Endothelial cell of umbilical vein (primary cell): ENCODE measurements at regions not wholly inside any gene's neighbourhood (a gene's known extent, or its start where the extent isn't known, plus 50 kb on each side); places are given as distances from the start of the nearest gene placed in this dataset.

Experiments used
- BruUV-seq: library from RNA; stranded (reverse); fragments of 400-500 nt; replicated peaks from 2 replicates; lab custom pipeline; 2021; lab: Mats Ljungman, UMichigan
- CTCF ChIA-PET: fragments of 300-600, 350-600 bp; sonication (Branson Sonifier 250); formaldehyde crosslinking; loops from one replicate; lab custom pipeline; 2021; ENCODE audit warnings: antibody characterized with exemption, inconsistent platforms; lab: Charles Lee
- POLR2A ChIA-PET: fragments of 300-600, 350-600 bp; sonication (Branson Sonifier 250); formaldehyde crosslinking; loops from one replicate; lab custom pipeline; 2021; ENCODE audit warnings: antibody characterized with exemption, inconsistent platforms; lab: Charles Lee
- DNase-seq: peaks from one replicate; pipeline ENCODE4 v3.0.0-alpha.2; 2011; ENCODE audit warnings: low read depth, low spot score
- FAIRE-seq: peaks from 2 replicates; lab custom pipeline; 2011; peaks lifted over from hg19 to GRCh38; lab: Jason Lieb, UNC
- H2AFZ ChIP-seq: 2 replicates; pipeline ENCODE4 v1.6.0; 2012; ENCODE audit warnings: low read depth, low read length, control low read depth, inconsistent platforms
- H3K27ac ChIP-seq: 2 replicates; pipeline ENCODE4 v1.5.1; 2011; ENCODE audit warnings: low read depth, mild to moderate bottlenecking, control low read depth, low read length, moderate library complexity; ENCODE audit not compliant: insufficient read depth
- H3K27me3 ChIP-seq, 2 experiments: 2 replicates each; pipeline versions ENCODE4 v1.6.0 to v1.6.1; 2011; ENCODE audit warnings: low read length in 2 of 2, mixed read lengths in 1 of 2; ENCODE audit not compliant: control insufficient read depth in 2 of 2, insufficient read depth in 2 of 2
- H3K36me3 ChIP-seq, 2 experiments: 2 replicates in 1 of 2; 3 replicates in 1 of 2; pipeline ENCODE4 v1.5.1; 2011; ENCODE audit warnings: low read length in 2 of 2, mild to moderate bottlenecking in 1 of 2, moderate library complexity in 1 of 2; ENCODE audit not compliant: control insufficient read depth in 2 of 2, insufficient read depth in 2 of 2; ENCODE audit errors: extremely low read depth in 1 of 2
- H3K4me1 ChIP-seq: 3 replicates; pipeline ENCODE4 v1.5.1; 2011; ENCODE audit warnings: mild to moderate bottlenecking, low read length; ENCODE audit not compliant: control insufficient read depth, insufficient read depth; ENCODE audit errors: extremely low read depth
- H3K4me2 ChIP-seq: 2 replicates; pipeline ENCODE4 v1.6.1; 2011; ENCODE audit warnings: low read length, control low read depth, mixed read lengths; ENCODE audit not compliant: insufficient read depth
- H3K4me3 ChIP-seq, 3 experiments: fragments of 200-600 bp in 1 of 3; sonication (generic), shearing (Covaris generic) in 1 of 3; replicated peaks in 1 of 3; 2 replicates each; pipeline ENCODE4 v1.5.1; 2011 to 2016; ENCODE audit warnings: control low read depth in 3 of 3, low read length in 3 of 3, mild to moderate bottlenecking in 2 of 3, inconsistent platforms in 1 of 3, low read depth in 1 of 3, moderate library complexity in 1 of 3; ENCODE audit not compliant: insufficient read depth in 1 of 3
- H3K79me2 ChIP-seq: 2 replicates; pipeline ENCODE4 v1.6.0; 2012; ENCODE audit warnings: low read length, inconsistent platforms; ENCODE audit not compliant: control insufficient read depth, insufficient read depth
- H3K9ac ChIP-seq: replicated peaks from 2 replicates; pipeline ENCODE3; 2011; ENCODE audit warnings: low read length, control low read depth; ENCODE audit not compliant: insufficient read depth; ENCODE audit errors: extremely low read depth
- H3K9me1 ChIP-seq: replicated peaks from 3 replicates; pipeline ENCODE4 v1.6.0; 2011; ENCODE audit warnings: mild to moderate bottlenecking, low read length; ENCODE audit not compliant: control insufficient read depth, insufficient read depth; ENCODE audit errors: extremely low read depth
- H3K9me3 ChIP-seq: replicated peaks from 2 replicates; pipeline ENCODE4 v1.5.1; 2012; ENCODE audit warnings: low read length, inconsistent platforms; ENCODE audit not compliant: control insufficient read depth, insufficient read depth
- H4K20me1 ChIP-seq: replicated peaks from 2 replicates; pipeline ENCODE3; 2011; ENCODE audit warnings: mild to moderate bottlenecking, low read length; ENCODE audit not compliant: control insufficient read depth, insufficient read depth; ENCODE audit errors: extremely low read depth
- EZH2 ChIP-seq: IDR thresholded peaks from 2 replicates; pipeline ENCODE4 v1.6.1; 2012; ENCODE audit warnings: borderline replicate concordance, low read depth, mild to moderate bottlenecking, moderate library complexity, low read length, inconsistent platforms; ENCODE audit not compliant: severe bottlenecking
- FOS ChIP-seq: IDR thresholded peaks from 2 replicates; pipeline ENCODE4 v1.6.1; 2011; ENCODE audit warnings: mild to moderate bottlenecking, low read length, moderate library complexity, borderline replicate concordance; ENCODE audit not compliant: insufficient read depth
- GATA2 ChIP-seq: IDR thresholded peaks from 2 replicates; pipeline ENCODE4 v1.7.0; 2011; ENCODE audit warnings: low read depth, mild to moderate bottlenecking, moderate library complexity, mixed read lengths, low read length; ENCODE audit not compliant: insufficient read length, insufficient read depth
- JUN ChIP-seq: IDR thresholded peaks from 2 replicates; pipeline ENCODE4 v1.6.1; 2011; ENCODE audit warnings: borderline replicate concordance, low read depth; ENCODE audit not compliant: insufficient read length, insufficient read depth
- MYC ChIP-seq: IDR thresholded peaks from one replicate; pipeline ENCODE4 v1.6.1; 2011; ENCODE audit warnings: mild to moderate bottlenecking, low read depth, low read length
- POLR2A ChIP-seq: IDR thresholded peaks from 2 replicates; pipeline ENCODE4 v1.6.1; 2012; ENCODE audit warnings: low read depth, mild to moderate bottlenecking, control low read depth, low read length
- POLR2AphosphoS5 ChIP-seq: IDR thresholded peaks from 2 replicates; pipeline ENCODE4 v1.6.1; 2012; ENCODE audit warnings: low read depth, mild to moderate bottlenecking, control low read depth, low read length, moderate library complexity; ENCODE audit not compliant: insufficient read depth
- dilution Hi-C: fragments of 300-500 bp; cut with MboI; formaldehyde crosslinking; loops from one replicate; pipeline ENCODE4 v1.15.0; 2019; ENCODE audit warnings: low sequenced_read_pairs; ENCODE audit not compliant: extremely low pct_ligation_motif_present
- intact Hi-C: fragments of 100-400 bp; cut with micrococcal nuclease; formaldehyde crosslinking; loops from one replicate; pipeline ENCODE4 v1.10.0; 2022
- TF ChIP-seq, protein P1 (sequence below): IDR thresholded peaks from 2 replicates; pipeline ENCODE4 v1.6.1; 2011; ENCODE audit not compliant: insufficient read depth, insufficient read length
- TF ChIP-seq, protein P2 (sequence below), 2 donors: IDR thresholded peaks; 1 replicate in 1 of 2; 2 replicates in 1 of 2; pipeline ENCODE4 v1.5.1; 2011; ENCODE audit warnings: low read length in 2 of 2, mild to moderate bottlenecking in 2 of 2, moderate library complexity in 2 of 2, control low read depth in 1 of 2, inconsistent platforms in 1 of 2, low read depth in 1 of 2; ENCODE audit not compliant: insufficient read depth in 1 of 2; ENCODE audit errors: extremely low read depth in 1 of 2

DNA sequence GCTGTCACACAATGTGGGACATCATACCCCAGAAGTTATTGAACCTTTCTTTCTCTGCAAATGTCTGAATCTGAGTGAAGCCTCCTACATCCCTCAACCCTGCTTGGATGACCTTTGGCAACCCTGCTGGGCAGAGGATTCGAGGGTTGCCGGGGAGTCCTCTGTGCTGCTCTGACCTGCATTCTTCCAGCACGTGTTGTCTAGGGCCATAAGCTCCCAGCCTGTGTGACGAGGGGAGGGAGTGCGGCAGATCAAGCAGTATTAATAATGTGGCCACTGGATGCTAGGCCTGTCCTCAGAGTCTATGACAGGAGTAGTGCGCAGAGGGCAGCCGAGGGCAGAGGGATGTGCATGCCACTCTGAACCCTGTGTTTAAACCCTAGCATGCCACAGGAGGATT is 58.8 kb downstream of the RPL37A start:
- H3K4me1 ChIP-seq, result no peaks in the 10 kb centered on the region
- CTCF ChIA-PET, result interaction anchor here (1.4 to 1.6 kb wide), 2 partner anchors 9 to 38 kb away, joined by 3 to 6 read pairs; no protein-coding TSS in a partner anchor

More for the DNA sequence above, 58.8 kb downstream of the RPL37A start:
- Histone ChIP-seq H3K27ac (no peak overlapping the region), H3K4me3 (no peak overlapping the region), H3K36me3 (no peaks in the 10 kb centered on the region), H3K9me1 (no peaks in the 10 kb centered on the region), H4K20me1 (no peaks in the 10 kb centered on the region), H3K9ac (no peak overlapping the region), H3K27me3 (no peaks in the 10 kb centered on the region), H2AFZ (no peak overlapping the region), H3K9me3 (no peaks in the 10 kb centered on the region), H3K79me2 (no peaks in the 10 kb centered on the region), H3K4me2 (no peak overlapping the region)
- POLR2A ChIA-PET, result no interaction called here
- TF ChIP-seq JUN, result no peak
- no peak for TF ChIP-seq MYC
- no peak for TF ChIP-seq FOS
- TF ChIP-seq, protein P1, sequence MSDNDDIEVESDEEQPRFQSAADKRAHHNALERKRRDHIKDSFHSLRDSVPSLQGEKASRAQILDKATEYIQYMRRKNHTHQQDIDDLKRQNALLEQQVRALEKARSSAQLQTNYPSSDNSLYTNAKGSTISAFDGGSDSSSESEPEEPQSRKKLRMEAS, result no peak
- TF ChIP-seq POLR2A, result no peak
- TF ChIP-seq POLR2AphosphoS5, result no peak
- no peak for TF ChIP-seq EZH2
- TF ChIP-seq GATA2, result no peak
- TF ChIP-seq, protein P2, sequence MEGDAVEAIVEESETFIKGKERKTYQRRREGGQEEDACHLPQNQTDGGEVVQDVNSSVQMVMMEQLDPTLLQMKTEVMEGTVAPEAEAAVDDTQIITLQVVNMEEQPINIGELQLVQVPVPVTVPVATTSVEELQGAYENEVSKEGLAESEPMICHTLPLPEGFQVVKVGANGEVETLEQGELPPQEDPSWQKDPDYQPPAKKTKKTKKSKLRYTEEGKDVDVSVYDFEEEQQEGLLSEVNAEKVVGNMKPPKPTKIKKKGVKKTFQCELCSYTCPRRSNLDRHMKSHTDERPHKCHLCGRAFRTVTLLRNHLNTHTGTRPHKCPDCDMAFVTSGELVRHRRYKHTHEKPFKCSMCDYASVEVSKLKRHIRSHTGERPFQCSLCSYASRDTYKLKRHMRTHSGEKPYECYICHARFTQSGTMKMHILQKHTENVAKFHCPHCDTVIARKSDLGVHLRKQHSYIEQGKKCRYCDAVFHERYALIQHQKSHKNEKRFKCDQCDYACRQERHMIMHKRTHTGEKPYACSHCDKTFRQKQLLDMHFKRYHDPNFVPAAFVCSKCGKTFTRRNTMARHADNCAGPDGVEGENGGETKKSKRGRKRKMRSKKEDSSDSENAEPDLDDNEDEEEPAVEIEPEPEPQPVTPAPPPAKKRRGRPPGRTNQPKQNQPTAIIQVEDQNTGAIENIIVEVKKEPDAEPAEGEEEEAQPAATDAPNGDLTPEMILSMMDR (IDR thresholded peaks at IDR 0.05; ENCODE audit: extremely low read depth in 1 of 2, insufficient read depth in 1 of 2, low read depth in 1 of 2, low read length in 2 of 2), result no peak
- BruUV-seq, result no TSS peak
- no peak for DNase-seq
- intact Hi-C loops, result no loop called here
- no peak for FAIRE-seq
- dilution Hi-C loops, result no loop called here
